ENCODE measurements at regions not wholly inside any gene's neighbourhood (a gene's known extent, or its start where the extent isn't known, plus 50 kb on each side); places are given as distances from the start of the nearest gene placed in this dataset.

GRCh38 chr12:107856096-107856495 is 81.6 kb downstream of the ASCL4 start:
- dilution Hi-C loops (cut with MboI; ENCODE audit: extremely low pct_ligation_motif_present, low sequenced_read_pairs): no loop called here
- H3K9me1 ChIP-seq (ENCODE audit: control insufficient read depth, extremely low read depth, insufficient read depth, low read length): no peaks in the 10 kb centered on the region

GRCh38 chr12:107857191-107857590 is 82.7 kb downstream of the ASCL4 start:
- DNase-seq (ENCODE audit: low read depth, low spot score) (no peak), FAIRE-seq (no peak)
- no peaks in the 10 kb centered on the region for H3K9me3 ChIP-seq (ENCODE audit: control insufficient read depth, low read depth, low read length)
- H3K4me3 ChIP-seq (ENCODE audit: control insufficient read depth in 2 of 3, extremely low read depth in 1 of 3, insufficient read depth in 2 of 3, low read depth in 1 of 3, low read length in 3 of 3): no peak overlapping the region
- H3K9me1 ChIP-seq (ENCODE audit: control insufficient read depth, extremely low read depth, insufficient read depth, low read length): no peaks in the 10 kb centered on the region
- H3K27ac ChIP-seq (ENCODE audit: control insufficient read depth, insufficient read depth, low read length): no peak overlapping the region
- H4K20me1 ChIP-seq (ENCODE audit: control insufficient read depth, extremely low read depth, insufficient read depth, low read length): no peaks in the 10 kb centered on the region
- no peak overlapping the region for H2AFZ ChIP-seq (ENCODE audit: control insufficient read depth, low read length)
- TF ChIP-seq EZH2 (IDR thresholded peaks at IDR 0.05; ENCODE audit: low read length) (no peak), CTCF (optimal IDR thresholded peaks at IDR 0.05 in 1 of 3, IDR thresholded peaks at IDR 0.05 in 1 of 3, conservative IDR thresholded peaks at IDR 0.05 in 1 of 3; ENCODE audit: extremely low read depth in 1 of 3, insufficient read depth in 2 of 3, low read length in 3 of 3) (no peak)
- H3K36me3 ChIP-seq (ENCODE audit: control insufficient read depth in 2 of 2, extremely low read depth in 1 of 2, insufficient read depth in 2 of 2, low read length in 2 of 2): no peaks in the 10 kb centered on the region
- no peak overlapping the region for H3K9ac ChIP-seq (ENCODE audit: control insufficient read depth, extremely low read depth, insufficient read depth, low read length)
- H3K79me2 ChIP-seq (ENCODE audit: control insufficient read depth, insufficient read depth, low read length): no peaks in the 10 kb centered on the region
- H3K4me2 ChIP-seq (ENCODE audit: control insufficient read depth, extremely low read depth, insufficient read depth, low read depth, low read length): no peak overlapping the region
- H3K4me1 ChIP-seq (ENCODE audit: control insufficient read depth, extremely low read depth, insufficient read depth, low read length): no peaks in the 10 kb centered on the region
- dilution Hi-C loops (cut with MboI; ENCODE audit: extremely low pct_ligation_motif_present, low sequenced_read_pairs): no loop called here
- H3K27me3 ChIP-seq (ENCODE audit: control insufficient read depth, extremely low read depth, insufficient read depth, low read length): peaks cover 4% of the 10 kb centered on the region

More at GRCh38 chr12:107856096-107856495, 81.6 kb downstream of the ASCL4 start:
- FAIRE-seq (no peak), DNase-seq (ENCODE audit: low read depth, low spot score) (no peak)
- Histone ChIP-seq H3K9ac (ENCODE audit: control insufficient read depth, extremely low read depth, insufficient read depth, low read length) (no peak overlapping the region), H2AFZ (ENCODE audit: control insufficient read depth, low read length) (no peak overlapping the region), H3K27ac (ENCODE audit: control insufficient read depth, insufficient read depth, low read length) (no peak overlapping the region), H3K9me3 (ENCODE audit: control insufficient read depth, low read depth, low read length) (no peaks in the 10 kb centered on the region), H3K4me1 (ENCODE audit: control insufficient read depth, extremely low read depth, insufficient read depth, low read length) (no peaks in the 10 kb centered on the region), H3K27me3 (ENCODE audit: control insufficient read depth, extremely low read depth, insufficient read depth, low read length) (peaks cover 4% of the 10 kb centered on the region), H4K20me1 (ENCODE audit: control insufficient read depth, extremely low read depth, insufficient read depth, low read length) (no peaks in the 10 kb centered on the region), H3K79me2 (ENCODE audit: control insufficient read depth, insufficient read depth, low read length) (no peaks in the 10 kb centered on the region), H3K4me2 (ENCODE audit: control insufficient read depth, extremely low read depth, insufficient read depth, low read depth, low read length) (no peak overlapping the region), H3K36me3 (ENCODE audit: control insufficient read depth in 2 of 2, extremely low read depth in 1 of 2, insufficient read depth in 2 of 2, low read length in 2 of 2) (no peaks in the 10 kb centered on the region), H3K4me3 (ENCODE audit: control insufficient read depth in 2 of 3, extremely low read depth in 1 of 3, insufficient read depth in 2 of 3, low read depth in 1 of 3, low read length in 3 of 3) (no peak overlapping the region)
- TF ChIP-seq CTCF (optimal IDR thresholded peaks at IDR 0.05 in 1 of 3, IDR thresholded peaks at IDR 0.05 in 1 of 3, conservative IDR thresholded peaks at IDR 0.05 in 1 of 3; ENCODE audit: extremely low read depth in 1 of 3, insufficient read depth in 2 of 3, low read length in 3 of 3) (no peak), EZH2 (IDR thresholded peaks at IDR 0.05; ENCODE audit: low read length) (no peak)
